Tibial artery (tissue), 4 donors: ENCODE measurements at regions not wholly inside any gene's neighbourhood (a gene's known extent, or its start where the extent isn't known, plus 50 kb on each side); places are given as distances from the start of the nearest gene placed in this dataset.

ENCODE experiments used
- DNase-seq, 2 donors: peaks; one replicate each; pipeline ENCODE4 v3.0.0-alpha.2; 2019
- H3K27ac ChIP-seq, 2 donors: fragments of 200-600 bp; sonication (generic) in 1 of 2; 1 replicate in 1 of 2; 2 replicates in 1 of 2; pipeline ENCODE4 v1.5.1; 2018 to 2019; ENCODE audit warnings: mild to moderate bottlenecking in 1 of 2
- H3K27me3 ChIP-seq, 2 donors: fragments of 200-600 bp; sonication (generic) in 1 of 2; one replicate each; pipeline versions ENCODE4 v1.5.1 to v1.6.0; 2016 to 2019
- H3K36me3 ChIP-seq, 3 donors: fragments of 200-600 bp; sonication (generic) in 2 of 3; one replicate each; pipeline ENCODE4 v1.5.1; 2016 to 2019; ENCODE audit warnings: mild to moderate bottlenecking in 2 of 3
- H3K4me1 ChIP-seq, 4 donors: fragments of 200-600 bp; sonication (generic) in 2 of 4; 1 replicate in 3 of 4; 2 replicates in 1 of 4; pipeline ENCODE4 v1.5.1; 2016 to 2019
- H3K4me3 ChIP-seq, 2 donors: fragments of 200-600 bp; sonication (generic) in 1 of 2; 1 replicate in 1 of 2; 2 replicates in 1 of 2; pipeline ENCODE4 v1.5.1; 2018 to 2019; ENCODE audit warnings: mild to moderate bottlenecking in 2 of 2
- H3K9me3 ChIP-seq, 3 donors: fragments of 200-600 bp; sonication (generic) in 1 of 3; one replicate each; pipeline ENCODE4 v1.5.1; 2016 to 2019
- intact Hi-C: fragments of 100-400 bp; cut with DNase I; formaldehyde crosslinking; loops from one replicate; pipeline ENCODE4 v1.15.0; 2023; ENCODE audit warnings: low total_unique reads
- TF ChIP-seq, protein P1 (sequence below), 2 experiments: fragments of 200-600 bp in 1 of 2; fragments of 450-650 bp in 1 of 2; IDR thresholded peaks; one replicate each; pipeline ENCODE4 v1.5.1; 2017 to 2019; ENCODE audit warnings: antibody characterized with exemption in 2 of 2, mild to moderate bottlenecking in 1 of 2, moderate library complexity in 1 of 2

DNA sequence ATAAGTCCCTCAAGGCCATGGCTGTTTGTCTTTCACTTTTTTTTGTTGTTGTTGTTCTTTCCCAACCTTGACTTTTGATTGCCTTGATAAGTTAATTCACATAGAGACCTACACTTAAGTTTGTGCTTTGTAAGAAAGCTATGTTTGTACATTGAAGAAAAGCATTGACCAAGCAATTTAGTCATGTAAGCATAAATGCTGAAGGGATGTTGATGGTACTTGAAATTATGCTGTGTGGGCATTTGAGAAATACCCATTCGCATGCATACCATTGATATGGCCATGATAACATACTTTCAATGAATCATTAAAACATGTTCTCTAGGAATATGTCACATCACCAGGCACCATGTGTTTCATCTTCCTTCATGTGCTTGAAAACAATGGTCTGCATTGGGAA, 803.7 kb upstream of the TMEM132C start:
- H3K27ac ChIP-seq, result no peak overlapping the region
- intact Hi-C loops, result no loop called here
- H3K27me3 ChIP-seq, result no peaks in the 10 kb centered on the region
- no peaks in the 10 kb centered on the region for H3K36me3 ChIP-seq
- H3K4me1 ChIP-seq, result no peaks in the 10 kb centered on the region
- H3K4me3 ChIP-seq, result no peak overlapping the region
- DNase-seq, result no peak
- TF ChIP-seq, protein P1, sequence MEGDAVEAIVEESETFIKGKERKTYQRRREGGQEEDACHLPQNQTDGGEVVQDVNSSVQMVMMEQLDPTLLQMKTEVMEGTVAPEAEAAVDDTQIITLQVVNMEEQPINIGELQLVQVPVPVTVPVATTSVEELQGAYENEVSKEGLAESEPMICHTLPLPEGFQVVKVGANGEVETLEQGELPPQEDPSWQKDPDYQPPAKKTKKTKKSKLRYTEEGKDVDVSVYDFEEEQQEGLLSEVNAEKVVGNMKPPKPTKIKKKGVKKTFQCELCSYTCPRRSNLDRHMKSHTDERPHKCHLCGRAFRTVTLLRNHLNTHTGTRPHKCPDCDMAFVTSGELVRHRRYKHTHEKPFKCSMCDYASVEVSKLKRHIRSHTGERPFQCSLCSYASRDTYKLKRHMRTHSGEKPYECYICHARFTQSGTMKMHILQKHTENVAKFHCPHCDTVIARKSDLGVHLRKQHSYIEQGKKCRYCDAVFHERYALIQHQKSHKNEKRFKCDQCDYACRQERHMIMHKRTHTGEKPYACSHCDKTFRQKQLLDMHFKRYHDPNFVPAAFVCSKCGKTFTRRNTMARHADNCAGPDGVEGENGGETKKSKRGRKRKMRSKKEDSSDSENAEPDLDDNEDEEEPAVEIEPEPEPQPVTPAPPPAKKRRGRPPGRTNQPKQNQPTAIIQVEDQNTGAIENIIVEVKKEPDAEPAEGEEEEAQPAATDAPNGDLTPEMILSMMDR (IDR thresholded peaks at IDR 0.05), result no peak
- no peaks in the 10 kb centered on the region for H3K9me3 ChIP-seq

DNA sequence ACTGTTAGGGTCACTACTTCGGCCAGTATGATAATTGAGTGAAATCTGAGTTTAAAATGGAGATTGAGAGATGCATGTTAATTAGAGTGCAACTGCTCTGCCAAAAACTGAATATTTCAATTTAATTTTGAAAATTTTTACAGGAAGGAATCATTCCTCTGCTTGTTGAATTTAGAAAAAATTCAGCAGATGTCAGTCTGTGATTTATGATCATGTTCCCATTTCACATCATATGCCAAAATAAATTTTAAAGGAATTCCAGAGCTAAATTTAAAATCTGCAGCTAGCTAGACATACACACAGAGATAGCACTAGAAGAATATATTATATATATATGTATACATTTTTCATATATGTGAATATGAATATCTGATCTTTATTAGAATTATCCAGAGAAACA, 797.6 kb upstream of the TMEM132C start:
- no peaks in the 10 kb centered on the region for H3K27me3 ChIP-seq
- TF ChIP-seq, protein P1 (IDR thresholded peaks at IDR 0.05), result no peak
- no peaks in the 10 kb centered on the region for H3K36me3 ChIP-seq
- no peak for DNase-seq
- H3K27ac ChIP-seq, result no peak overlapping the region
- no peaks in the 10 kb centered on the region for H3K9me3 ChIP-seq
- intact Hi-C loops, result no loop called here
- no peaks in the 10 kb centered on the region for H3K4me1 ChIP-seq
- H3K4me3 ChIP-seq, result no peak overlapping the region

DNA sequence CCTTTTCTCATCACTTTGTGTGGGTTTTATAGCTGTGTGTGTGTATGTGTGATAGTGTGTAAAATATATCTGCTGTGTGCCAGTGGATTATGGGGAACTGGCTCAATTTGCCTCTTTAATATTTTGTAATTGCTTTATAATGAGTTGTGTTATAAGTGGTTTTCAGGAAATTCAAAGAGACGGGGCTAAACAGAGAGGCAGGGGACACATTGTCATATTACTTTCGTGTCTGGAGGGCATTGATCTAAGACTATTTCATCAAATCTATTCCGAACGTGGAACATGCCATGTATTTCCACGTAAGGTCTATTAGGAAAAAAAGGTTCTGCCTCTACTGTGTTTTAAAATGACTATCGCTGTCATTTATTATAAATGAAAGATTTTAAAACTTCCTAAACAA, 793.2 kb upstream of the TMEM132C start:
- Histone ChIP-seq H3K9me3 (no peaks in the 10 kb centered on the region), H3K27ac (no peak overlapping the region), H3K4me3 (no peak overlapping the region), H3K36me3 (no peaks in the 10 kb centered on the region), H3K27me3 (no peaks in the 10 kb centered on the region), H3K4me1 (no peaks in the 10 kb centered on the region)
- DNase-seq, result no peak
- TF ChIP-seq, protein P1 (IDR thresholded peaks at IDR 0.05), result no peak
- intact Hi-C loops, result no loop called here

DNA sequence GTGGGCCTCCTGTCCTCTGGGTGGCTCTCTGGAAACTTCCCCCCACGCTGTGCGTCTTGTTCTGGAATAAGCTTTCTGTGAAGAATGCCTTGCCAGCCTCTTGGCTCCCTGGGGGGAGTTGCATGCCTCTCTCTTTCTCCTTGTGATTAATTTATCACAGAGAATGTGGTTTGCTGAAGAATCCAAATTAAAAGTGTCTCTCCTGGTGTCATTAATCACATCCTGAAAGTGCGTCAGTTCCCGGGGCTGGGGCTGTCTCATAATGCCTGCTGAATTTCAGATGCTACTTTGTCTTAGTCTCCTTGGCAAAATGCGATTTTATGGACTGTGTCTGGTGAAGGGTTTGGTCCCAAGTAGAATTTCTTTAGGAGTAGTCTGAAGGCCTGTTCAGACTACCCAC, 787.7 kb upstream of the TMEM132C start:
- no peak for DNase-seq
- Histone ChIP-seq H3K4me1 (no peaks in the 10 kb centered on the region), H3K27ac (no peak overlapping the region), H3K27me3 (no peaks in the 10 kb centered on the region), H3K4me3 (no peak overlapping the region), H3K9me3 (no peaks in the 10 kb centered on the region), H3K36me3 (no peaks in the 10 kb centered on the region)
- TF ChIP-seq, protein P1 (IDR thresholded peaks at IDR 0.05), result no peak
- intact Hi-C loops, result no loop called here

DNA sequence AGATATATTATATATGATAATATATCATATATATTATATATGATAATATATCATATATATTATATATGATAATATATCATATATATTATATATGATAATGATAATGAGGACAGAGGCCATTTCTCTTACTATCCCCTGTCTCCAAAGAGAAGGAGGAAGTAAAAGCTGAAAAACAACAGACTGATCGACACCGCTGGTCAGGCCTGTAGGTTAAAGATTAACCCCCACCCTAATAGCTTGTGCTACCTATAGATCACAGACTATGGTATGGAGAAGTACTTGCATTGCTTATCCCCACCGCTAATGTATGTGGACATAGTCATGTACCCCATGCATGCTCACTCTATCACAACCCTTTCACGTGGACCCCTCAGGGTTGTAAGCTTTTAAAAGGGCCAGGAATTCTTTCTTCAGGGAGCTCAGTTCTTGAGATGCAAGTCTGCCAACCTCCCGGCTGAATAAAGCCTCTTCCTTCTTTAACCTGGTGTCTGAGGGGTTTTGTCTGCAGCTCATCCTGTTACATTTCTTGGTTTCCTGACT, 786.1 kb upstream of the TMEM132C start:
- TF ChIP-seq, protein P1 (IDR thresholded peaks at IDR 0.05), result no peak
- Histone ChIP-seq H3K4me1 (no peaks in the 10 kb centered on the region), H3K27me3 (no peaks in the 10 kb centered on the region), H3K9me3 (no peaks in the 10 kb centered on the region), H3K36me3 (no peaks in the 10 kb centered on the region), H3K4me3 (no peak overlapping the region), H3K27ac (no peak overlapping the region)
- DNase-seq, result no peak
- intact Hi-C loops, result no loop called here

DNA sequence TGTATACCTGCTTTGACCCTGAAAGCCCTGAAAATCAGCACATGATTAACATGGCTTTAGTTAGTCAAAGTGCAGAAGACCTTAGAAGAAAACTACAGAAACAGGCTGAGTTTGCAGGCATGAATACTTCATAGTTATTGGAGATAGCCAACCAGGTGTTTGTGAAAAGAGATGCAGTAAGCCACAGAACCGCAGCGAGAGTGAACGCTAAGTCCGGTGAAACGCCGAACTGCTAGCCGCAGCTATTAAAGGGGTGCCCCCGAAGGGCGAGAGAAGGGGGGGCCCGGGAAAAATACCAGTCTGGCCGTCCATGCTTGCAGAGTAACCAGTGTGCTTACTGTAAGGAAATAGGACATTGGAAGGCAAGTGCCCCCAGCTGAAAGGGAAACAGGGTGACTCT, 784.0 kb upstream of the TMEM132C start:
- Histone ChIP-seq H3K4me3 (no peak overlapping the region), H3K27ac (no peak overlapping the region), H3K9me3 (no peaks in the 10 kb centered on the region), H3K27me3 (no peaks in the 10 kb centered on the region), H3K4me1 (no peaks in the 10 kb centered on the region), H3K36me3 (no peaks in the 10 kb centered on the region)
- TF ChIP-seq, protein P1 (IDR thresholded peaks at IDR 0.05), result no peak
- intact Hi-C loops, result no loop called here
- no peak for DNase-seq
